ENCODE measurements at regions not wholly inside any gene's neighbourhood (a gene's known extent, or its start where the extent isn't known, plus 50 kb on each side); places are given as distances from the start of the nearest gene placed in this dataset.
"Not testable (repeated sequence)": the region's sequence is repeated elsewhere in the genome, so short reads cannot be mapped to it uniquely, and the experiment has no call there.

DNA sequence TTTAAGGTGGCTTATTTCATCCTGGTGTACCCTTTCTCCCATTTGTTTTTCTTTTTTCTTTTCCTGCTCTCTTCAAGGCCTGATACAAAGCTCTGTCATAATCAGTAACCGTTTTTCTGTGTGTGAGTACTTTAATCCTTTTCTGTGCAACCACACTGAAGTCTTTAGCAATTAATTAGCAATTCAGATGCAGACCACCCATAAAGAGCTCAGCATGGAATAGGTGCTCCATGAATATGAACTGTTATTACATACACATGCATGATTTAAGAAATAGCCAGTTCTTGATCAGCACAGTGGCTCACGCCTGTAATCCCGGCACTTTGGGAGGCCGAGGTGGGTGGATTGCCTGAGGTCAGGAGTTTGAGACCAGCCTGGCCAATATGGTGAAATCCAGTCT, 1386.6 kb downstream of the AACS start:
- H3K36me3 ChIP-seq (ENCODE audit: control insufficient read depth in 4 of 4, insufficient read depth in 4 of 4, low read length in 4 of 4), result no peaks in the 10 kb centered on the region
- no peaks in the 10 kb centered on the region for H3K27me3 ChIP-seq (ENCODE audit: control insufficient read depth in 3 of 3, insufficient read depth in 3 of 3, low read length in 2 of 3)
- ATAC-seq (ENCODE audit: insufficient read depth, low FRiP score) (no peak), DNase-seq (no peak)
- H3K4me1 ChIP-seq (ENCODE audit: control insufficient read depth in 5 of 5, insufficient read depth in 5 of 5, low read length in 5 of 5), result no peaks in the 10 kb centered on the region
- H3K4me3 ChIP-seq, result no peak overlapping the region
- peaks cover 0 to 1% (median 0%) of the 10 kb centered on the region in 4 donors for H3K9me3 ChIP-seq (ENCODE audit: control insufficient read depth in 4 of 4, insufficient read depth in 3 of 4, low read length in 3 of 4)
- H3K27ac ChIP-seq (ENCODE audit: low read depth in 1 of 2, low read length in 1 of 2), result no peak overlapping the region
- WGBS, 2 donors, result 45 to 48% methylated on average over 4 of the region's 4 CpGs
- no peak for TF ChIP-seq CTCF (IDR thresholded peaks at IDR 0.05; ENCODE audit: control extremely low read depth, extremely low read depth)
- H3K9ac ChIP-seq (ENCODE audit: insufficient read depth in 1 of 2, low read length in 2 of 2), result no peak overlapping the region

- WGBS, 2 donors, result 95 to 96% methylated on average over 9 of the region's 9 CpGs
- H3K9me3 ChIP-seq (ENCODE audit: control insufficient read depth in 4 of 4, insufficient read depth in 3 of 4, low read length in 3 of 4); H3K4me3 ChIP-seq; H3K9ac ChIP-seq (ENCODE audit: insufficient read depth in 1 of 2, low read length in 2 of 2); H3K27me3 ChIP-seq (ENCODE audit: control insufficient read depth in 3 of 3, insufficient read depth in 3 of 3, low read length in 2 of 3); H3K27ac ChIP-seq (ENCODE audit: low read depth in 1 of 2, low read length in 1 of 2); H3K4me1 ChIP-seq (ENCODE audit: control insufficient read depth in 5 of 5, insufficient read depth in 5 of 5, low read length in 5 of 5); DNase-seq; H3K36me3 ChIP-seq (ENCODE audit: control insufficient read depth in 4 of 4, insufficient read depth in 4 of 4, low read length in 4 of 4); ATAC-seq (ENCODE audit: insufficient read depth, low FRiP score): not testable (repeated sequence)
These were observed 1387.5 kb downstream of the AACS start for GRCh38 chr12:126452686-126453085.

DNA sequence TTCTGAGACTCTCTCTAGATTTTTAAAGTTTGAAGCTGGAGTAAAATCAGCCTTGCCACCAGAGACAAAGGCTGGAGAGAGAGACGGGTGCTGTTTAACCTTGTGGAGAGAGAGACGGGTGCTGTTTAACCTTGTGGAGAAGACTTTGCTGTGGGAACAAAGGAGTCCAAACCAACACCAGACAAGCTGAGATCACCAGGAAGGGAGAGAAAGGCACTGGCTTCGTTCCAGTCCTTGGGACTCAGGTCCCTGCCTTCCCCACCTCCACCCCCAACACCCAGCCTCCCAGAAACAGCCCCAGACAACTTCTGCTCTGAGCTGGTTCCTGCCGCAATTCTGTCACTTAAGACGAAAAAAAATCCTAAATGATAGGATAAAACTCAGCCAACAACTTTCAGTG, 1389.3 kb downstream of the AACS start:
- ATAC-seq (ENCODE audit: insufficient read depth, low FRiP score) (no peak), DNase-seq (no peak)
- no peak overlapping the region for H3K9ac ChIP-seq (ENCODE audit: insufficient read depth in 1 of 2, low read length in 2 of 2)
- no peak overlapping the region for H3K4me3 ChIP-seq
- TF ChIP-seq CTCF (IDR thresholded peaks at IDR 0.05; ENCODE audit: control extremely low read depth, extremely low read depth), result no peak
- H3K4me1 ChIP-seq (ENCODE audit: control insufficient read depth in 5 of 5, insufficient read depth in 5 of 5, low read length in 5 of 5), result no peaks in the 10 kb centered on the region
- WGBS, 2 donors, result 60 to 67% methylated on average over 5 of the region's 5 CpGs
- no peaks in the 10 kb centered on the region for H3K27me3 ChIP-seq (ENCODE audit: control insufficient read depth in 3 of 3, insufficient read depth in 3 of 3, low read length in 2 of 3)
- no peaks in the 10 kb centered on the region for H3K9me3 ChIP-seq (ENCODE audit: control insufficient read depth in 4 of 4, insufficient read depth in 3 of 4, low read length in 3 of 4)
- H3K36me3 ChIP-seq (ENCODE audit: control insufficient read depth in 4 of 4, insufficient read depth in 4 of 4, low read length in 4 of 4), result no peaks in the 10 kb centered on the region
- no peak overlapping the region for H3K27ac ChIP-seq (ENCODE audit: low read depth in 1 of 2, low read length in 1 of 2)

DNA sequence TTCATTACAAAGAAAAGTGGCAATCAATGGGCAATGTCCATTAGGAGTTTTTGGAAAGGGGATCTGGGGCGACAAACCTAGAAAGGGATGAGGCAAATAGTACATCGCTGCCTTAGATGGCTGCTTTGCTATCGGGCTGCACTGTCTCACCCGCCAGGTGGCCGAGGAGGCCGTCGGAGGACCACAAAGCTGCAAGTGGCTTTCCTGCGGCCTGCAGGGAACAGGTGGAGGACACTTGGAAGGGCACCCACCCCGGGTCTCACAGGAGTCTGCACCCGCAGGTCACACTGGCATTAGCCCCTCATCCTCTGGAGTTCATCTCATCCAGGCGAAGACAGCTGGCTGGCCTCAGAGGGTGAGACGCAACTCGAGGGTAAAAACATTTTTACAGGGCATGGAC, 1392.5 kb downstream of the AACS start:
- H3K27me3 ChIP-seq (ENCODE audit: control insufficient read depth in 3 of 3, insufficient read depth in 3 of 3, low read length in 2 of 3), result no peaks in the 10 kb centered on the region
- ATAC-seq (ENCODE audit: insufficient read depth, low FRiP score) (no peak), DNase-seq (no peak)
- no peak overlapping the region for H3K9ac ChIP-seq (ENCODE audit: insufficient read depth in 1 of 2, low read length in 2 of 2)
- H3K4me3 ChIP-seq, result no peak overlapping the region
- H3K36me3 ChIP-seq (ENCODE audit: control insufficient read depth in 4 of 4, insufficient read depth in 4 of 4, low read length in 4 of 4), result no peaks in the 10 kb centered on the region
- WGBS, 2 donors, result 88 to 92% methylated on average over 13 of the region's 13 CpGs
- H3K27ac ChIP-seq (ENCODE audit: low read depth in 1 of 2, low read length in 1 of 2), result no peak overlapping the region
- no peaks in the 10 kb centered on the region for H3K4me1 ChIP-seq (ENCODE audit: control insufficient read depth in 5 of 5, insufficient read depth in 5 of 5, low read length in 5 of 5)
- TF ChIP-seq CTCF (IDR thresholded peaks at IDR 0.05; ENCODE audit: control extremely low read depth, extremely low read depth), result no peak
- no peaks in the 10 kb centered on the region for H3K9me3 ChIP-seq (ENCODE audit: control insufficient read depth in 4 of 4, insufficient read depth in 3 of 4, low read length in 3 of 4)
